ENCODE measurements at regions not wholly inside any gene's neighbourhood (a gene's known extent, or its start where the extent isn't known, plus 50 kb on each side); places are given as distances from the start of the nearest gene placed in this dataset.

DNA sequence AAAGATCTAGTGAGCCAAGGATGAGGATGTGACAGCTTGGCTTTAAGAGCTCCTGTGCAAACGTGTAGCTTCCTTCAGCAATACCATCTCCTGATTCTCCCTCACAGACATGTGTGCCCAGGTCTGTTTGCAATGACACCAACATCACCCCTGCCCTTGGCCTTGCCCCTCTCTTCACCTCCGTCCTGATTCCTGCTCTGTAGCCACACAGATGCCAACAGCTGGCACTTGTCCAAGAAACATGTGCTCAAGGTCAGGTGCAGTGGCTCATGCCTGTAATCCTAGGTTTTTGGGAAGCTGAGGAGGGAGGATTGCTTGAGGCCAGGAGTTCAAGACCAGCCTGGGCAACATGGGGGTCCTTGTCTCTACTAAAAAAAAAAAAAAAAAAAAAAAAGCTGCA lies 103.8 kb upstream of the CRHR1 start:
- TF ChIP-seq, protein P1, sequence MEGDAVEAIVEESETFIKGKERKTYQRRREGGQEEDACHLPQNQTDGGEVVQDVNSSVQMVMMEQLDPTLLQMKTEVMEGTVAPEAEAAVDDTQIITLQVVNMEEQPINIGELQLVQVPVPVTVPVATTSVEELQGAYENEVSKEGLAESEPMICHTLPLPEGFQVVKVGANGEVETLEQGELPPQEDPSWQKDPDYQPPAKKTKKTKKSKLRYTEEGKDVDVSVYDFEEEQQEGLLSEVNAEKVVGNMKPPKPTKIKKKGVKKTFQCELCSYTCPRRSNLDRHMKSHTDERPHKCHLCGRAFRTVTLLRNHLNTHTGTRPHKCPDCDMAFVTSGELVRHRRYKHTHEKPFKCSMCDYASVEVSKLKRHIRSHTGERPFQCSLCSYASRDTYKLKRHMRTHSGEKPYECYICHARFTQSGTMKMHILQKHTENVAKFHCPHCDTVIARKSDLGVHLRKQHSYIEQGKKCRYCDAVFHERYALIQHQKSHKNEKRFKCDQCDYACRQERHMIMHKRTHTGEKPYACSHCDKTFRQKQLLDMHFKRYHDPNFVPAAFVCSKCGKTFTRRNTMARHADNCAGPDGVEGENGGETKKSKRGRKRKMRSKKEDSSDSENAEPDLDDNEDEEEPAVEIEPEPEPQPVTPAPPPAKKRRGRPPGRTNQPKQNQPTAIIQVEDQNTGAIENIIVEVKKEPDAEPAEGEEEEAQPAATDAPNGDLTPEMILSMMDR (IDR thresholded peaks at IDR 0.05): no peak
- TF ChIP-seq POLR2A (IDR thresholded peaks at IDR 0.05): no peak
- no peak for TF ChIP-seq POLR2AphosphoS5 (IDR thresholded peaks at IDR 0.05)
- TF ChIP-seq EP300 (IDR thresholded peaks at IDR 0.05): no peak

Measured in upper lobe of left lung (tissue), 4 donors.